ENCODE measurements at regions not wholly inside any gene's neighbourhood (a gene's known extent, or its start where the extent isn't known, plus 50 kb on each side); places are given as distances from the start of the nearest gene placed in this dataset.

- no peak overlapping the region for H3K4me3 ChIP-seq (ENCODE audit: low read length)
- POLR2A ChIA-PET (ENCODE audit: unreplicated experiment): no interaction called here
- H3K9me2 ChIP-seq (replicated peaks; ENCODE audit: low read length): no peaks in the 10 kb centered on the region
- intact Hi-C loops (cut with micrococcal nuclease): no loop called here
- H3K4me2 ChIP-seq (ENCODE audit: low read length): no peak overlapping the region
- no TSS peak for BruUV-seq (replicated peaks)
- H3K27me3 ChIP-seq (ENCODE audit: low read length): no peaks in the 10 kb centered on the region
- no peaks in the 10 kb centered on the region for H3K79me2 ChIP-seq (ENCODE audit: low read length)
- H3F3A ChIP-seq (ENCODE audit: low read length, unreplicated experiment): no peaks in the 10 kb centered on the region
- no peaks in the 10 kb centered on the region for H3K9me3 ChIP-seq (ENCODE audit: low read length)
- ATAC-seq: no peak
- no peak for TF ChIP-seq EZH2phosphoT487 (IDR thresholded peaks at IDR 0.05; ENCODE audit: borderline replicate concordance, low read length)
- TF ChIP-seq EZH2 (IDR thresholded peaks at IDR 0.05; ENCODE audit: low read length, unreplicated experiment): no peak
- no peak for TF ChIP-seq CTCF (conservative IDR thresholded peaks at IDR 0.05; ENCODE audit: low read depth, low read length)
- no peak for DNase-seq
- no peaks in the 10 kb centered on the region for H4K20me1 ChIP-seq (ENCODE audit: low read length)
- H2AFZ ChIP-seq (ENCODE audit: low read length): no peak overlapping the region
- H3K36me3 ChIP-seq (ENCODE audit: low read depth, low read length): no peaks in the 10 kb centered on the region
- H3K9ac ChIP-seq (ENCODE audit: low read length): no peak overlapping the region
- no peaks in the 10 kb centered on the region for H3K4me1 ChIP-seq (ENCODE audit: insufficient read depth, low read length)
- CTCF ChIA-PET: no interaction called here
- no peak overlapping the region for H3K27ac ChIP-seq (ENCODE audit: low read length)
These were observed 162.8 kb downstream of the OSR1 start for GRCh38 chr2:19195661-19196060.

- ATAC-seq: no peak
These were observed 169.0 kb downstream of the OSR1 start for GRCh38 chr2:19189391-19189790.

More at GRCh38 chr2:19189391-19189790, 169.0 kb downstream of the OSR1 start:
- CTCF ChIA-PET: no interaction called here
- Histone ChIP-seq H2AFZ (ENCODE audit: low read length) (no peak overlapping the region), H3F3A (ENCODE audit: low read length, unreplicated experiment) (no peaks in the 10 kb centered on the region), H3K4me1 (ENCODE audit: insufficient read depth, low read length) (peaks cover 22% of the 10 kb centered on the region), H3K27ac (ENCODE audit: low read length) (no peak overlapping the region), H3K4me2 (ENCODE audit: low read length) (no peak overlapping the region), H3K9me2 (replicated peaks; ENCODE audit: low read length) (no peaks in the 10 kb centered on the region), H3K4me3 (ENCODE audit: low read length) (no peak overlapping the region), H3K9me3 (ENCODE audit: low read length) (no peaks in the 10 kb centered on the region), H3K79me2 (ENCODE audit: low read length) (no peaks in the 10 kb centered on the region), H3K36me3 (ENCODE audit: low read depth, low read length) (no peaks in the 10 kb centered on the region), H3K9ac (ENCODE audit: low read length) (no peak overlapping the region), H3K27me3 (ENCODE audit: low read length) (no peaks in the 10 kb centered on the region), H4K20me1 (ENCODE audit: low read length) (no peaks in the 10 kb centered on the region)
- intact Hi-C loops (cut with micrococcal nuclease): no loop called here
- BruUV-seq (replicated peaks): no TSS peak
- DNase-seq: no peak
- POLR2A ChIA-PET (ENCODE audit: unreplicated experiment): no interaction called here
- TF ChIP-seq CTCF (conservative IDR thresholded peaks at IDR 0.05; ENCODE audit: low read depth, low read length) (no peak), EZH2phosphoT487 (IDR thresholded peaks at IDR 0.05; ENCODE audit: borderline replicate concordance, low read length) (no peak), EZH2 (IDR thresholded peaks at IDR 0.05; ENCODE audit: low read length, unreplicated experiment) (no peak)
